CD4-positive, alpha-beta T cell treated with Interleukin-17A for 4 hours (primary cell): ENCODE measurements at regions not wholly inside any gene's neighbourhood (a gene's known extent, or its start where the extent isn't known, plus 50 kb on each side); places are given as distances from the start of the nearest gene placed in this dataset.
"Not testable (repeated sequence)": the region's sequence is repeated elsewhere in the genome, so short reads cannot be mapped to it uniquely, and the experiment has no call there.

Experiments used
- DNase-seq: peaks from one replicate; pipeline ENCODE4 v3.0.0-alpha.2; 2020; ENCODE audit warnings: mixed read lengths

DNA sequence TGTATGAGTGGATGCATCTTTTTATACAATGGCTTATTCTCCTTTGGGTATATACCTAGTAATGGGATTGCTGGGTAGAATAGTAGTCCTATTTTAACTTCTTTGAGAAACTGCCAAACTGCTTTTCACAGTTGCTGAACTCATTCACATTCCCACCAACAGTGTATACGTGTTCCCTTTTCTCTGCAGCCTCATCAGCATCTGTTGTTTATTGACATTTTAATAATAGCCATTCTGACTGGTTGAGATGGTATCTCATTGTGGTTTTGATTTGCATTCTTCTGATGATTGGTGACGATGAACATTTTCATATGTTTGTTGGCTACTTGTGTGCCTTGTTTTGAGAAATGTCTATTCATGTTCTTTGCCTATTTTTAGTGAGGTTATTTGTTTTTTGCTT lies 687.0 kb upstream of the EPHA5 start:
- DNase-seq, result no peak

DNA sequence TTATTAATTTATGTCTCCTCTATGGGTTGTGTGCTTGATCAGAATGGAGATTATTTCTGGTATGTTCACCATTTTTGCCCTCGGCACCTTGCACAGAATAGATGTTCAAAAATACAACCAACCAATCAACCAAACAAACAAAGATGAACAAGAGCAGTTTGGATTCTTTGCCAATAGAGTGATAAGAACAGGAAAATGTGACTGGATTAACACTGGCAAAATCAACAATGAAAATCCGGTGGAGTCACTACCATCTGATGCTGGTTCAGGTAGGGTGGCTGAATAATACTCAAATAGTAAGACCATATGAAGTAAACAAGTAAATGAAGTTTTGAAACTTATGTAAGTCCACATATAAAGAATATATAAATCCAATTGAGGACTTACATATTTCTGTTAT lies 685.0 kb upstream of the EPHA5 start:
- no peak for DNase-seq

DNA sequence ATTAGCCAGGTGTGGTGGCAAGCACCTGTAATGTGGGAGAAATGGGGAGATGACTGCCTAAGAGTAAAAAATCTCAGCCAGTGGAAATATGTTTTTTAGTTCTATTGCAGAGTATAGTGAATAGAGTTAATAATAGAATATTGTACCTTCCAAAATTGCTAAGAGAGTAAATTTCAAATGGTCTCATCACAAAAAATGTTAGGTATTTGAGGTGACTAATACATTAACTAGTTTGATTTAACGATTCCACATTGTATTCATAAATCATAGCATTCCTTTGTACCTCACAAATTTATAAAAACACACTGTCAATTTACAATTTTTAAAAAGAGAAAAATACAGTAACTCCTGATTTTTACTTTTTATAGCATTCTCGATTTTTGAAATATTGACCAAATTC lies 681.5 kb upstream of the EPHA5 start:
- no peak for DNase-seq

DNA sequence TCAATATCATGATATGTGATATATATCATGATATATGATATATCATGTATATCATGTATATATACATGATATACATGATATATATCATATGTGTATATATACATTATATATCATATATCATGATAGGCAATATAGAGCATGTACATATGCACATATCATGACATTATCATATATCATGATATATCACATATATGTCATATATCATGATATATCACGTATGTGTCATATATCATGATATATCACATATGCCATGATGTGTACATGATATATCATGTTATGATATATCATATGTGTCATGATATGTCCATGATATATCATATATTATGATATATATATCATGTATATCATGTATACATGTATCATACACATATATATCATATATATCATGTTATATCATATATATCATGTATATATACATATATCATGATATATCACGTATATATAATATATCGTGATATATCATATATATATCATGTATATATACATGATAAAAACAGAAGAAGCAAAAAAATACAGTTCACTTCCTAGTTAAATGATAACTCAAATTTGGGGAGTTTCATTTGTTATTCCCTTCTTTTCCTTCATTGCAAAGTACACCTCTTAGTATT lies 670.1 kb upstream of the EPHA5 start:
- no peak for DNase-seq

DNA sequence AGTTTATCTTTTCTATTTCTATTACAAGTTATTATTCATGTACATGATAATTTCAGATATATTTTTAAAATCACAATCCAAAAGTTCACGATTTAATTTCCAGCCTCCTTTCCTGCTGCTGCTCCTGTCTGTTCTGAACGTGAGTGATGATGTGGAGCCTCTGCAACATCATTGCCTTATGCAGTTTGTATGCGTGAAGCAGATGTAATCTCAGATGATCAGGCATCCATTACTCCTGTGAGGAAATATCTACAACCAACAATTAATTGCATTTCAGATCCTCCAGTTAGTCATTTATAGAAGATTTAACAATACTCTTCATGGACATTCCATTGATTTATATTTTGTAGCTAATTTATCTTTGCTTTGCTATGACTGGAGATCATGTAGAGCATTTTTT lies 668.7 kb upstream of the EPHA5 start:
- DNase-seq, result no peak

DNA sequence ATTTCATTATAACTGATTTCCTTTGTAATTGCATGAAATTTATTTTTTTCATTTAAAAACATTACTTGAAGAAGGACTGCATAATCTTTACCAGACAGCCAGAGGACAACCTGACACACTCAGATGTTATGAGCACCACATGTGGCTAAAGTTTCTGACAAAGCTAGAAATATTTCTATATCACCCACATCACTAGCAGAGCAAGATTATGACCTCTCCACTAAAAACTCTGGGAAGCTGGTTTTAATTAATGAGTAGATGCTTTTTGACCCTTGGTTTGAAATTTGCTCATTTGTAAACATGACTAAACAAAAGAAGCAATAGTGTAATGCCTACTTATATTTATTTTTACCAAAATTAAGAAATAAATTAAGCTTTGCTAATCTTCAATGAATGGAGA lies 661.5 kb upstream of the EPHA5 start:
- DNase-seq, result no peak

DNA sequence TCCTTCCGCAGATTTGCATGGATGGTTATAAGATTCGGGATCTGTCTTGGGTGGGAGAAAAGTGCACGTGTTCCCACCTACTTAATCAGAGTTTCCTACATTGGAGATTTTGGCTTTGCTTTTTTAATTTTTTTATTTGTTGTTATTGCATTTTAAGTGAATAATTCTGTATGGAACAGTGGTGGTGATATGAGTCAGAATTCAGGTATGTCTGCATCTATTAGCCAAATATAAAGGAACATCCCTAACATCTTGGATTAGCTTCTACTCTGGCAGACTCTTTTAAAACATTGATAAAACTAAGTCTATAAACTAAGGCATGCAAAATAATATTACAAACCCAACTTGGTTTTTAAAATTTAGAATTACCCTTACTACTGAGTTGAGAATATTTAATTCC lies 659.8 kb upstream of the EPHA5 start:
- no peak for DNase-seq

DNA sequence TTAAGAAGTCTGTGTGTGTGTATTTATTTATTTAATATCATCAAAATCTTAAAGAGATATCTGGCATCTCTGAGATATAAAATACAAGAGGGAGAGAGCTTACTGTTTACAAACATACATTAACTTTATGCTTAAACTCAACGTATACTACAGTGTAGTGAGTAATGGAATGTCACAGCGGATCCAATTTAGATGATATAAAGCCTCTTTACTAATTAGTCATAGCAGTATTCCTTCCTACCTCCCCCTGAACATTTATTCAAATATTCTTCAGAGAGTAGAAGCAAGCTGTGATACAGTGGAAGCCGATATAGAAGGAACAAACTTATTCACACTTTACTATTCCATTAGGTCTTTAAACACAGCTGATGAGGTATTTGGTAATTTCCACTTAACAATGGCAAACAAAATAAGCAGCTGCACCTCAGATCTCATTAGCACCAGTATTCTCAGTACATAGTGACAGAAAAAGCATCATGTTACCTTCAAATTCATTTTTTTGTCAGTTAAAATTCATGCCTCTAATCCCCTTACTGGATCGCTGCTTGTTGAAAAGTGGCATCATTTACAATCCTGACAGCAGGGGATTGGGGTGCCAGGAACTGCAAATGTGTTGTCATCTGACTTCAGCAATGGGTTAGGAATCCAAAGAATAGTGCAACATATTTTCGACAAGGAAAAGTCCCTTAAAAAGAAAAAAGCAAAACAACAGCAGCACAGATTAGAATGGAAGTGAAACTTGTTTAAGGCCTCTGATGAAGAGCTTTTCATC lies 658.7 kb upstream of the EPHA5 start:
- DNase-seq, result no peak

DNA sequence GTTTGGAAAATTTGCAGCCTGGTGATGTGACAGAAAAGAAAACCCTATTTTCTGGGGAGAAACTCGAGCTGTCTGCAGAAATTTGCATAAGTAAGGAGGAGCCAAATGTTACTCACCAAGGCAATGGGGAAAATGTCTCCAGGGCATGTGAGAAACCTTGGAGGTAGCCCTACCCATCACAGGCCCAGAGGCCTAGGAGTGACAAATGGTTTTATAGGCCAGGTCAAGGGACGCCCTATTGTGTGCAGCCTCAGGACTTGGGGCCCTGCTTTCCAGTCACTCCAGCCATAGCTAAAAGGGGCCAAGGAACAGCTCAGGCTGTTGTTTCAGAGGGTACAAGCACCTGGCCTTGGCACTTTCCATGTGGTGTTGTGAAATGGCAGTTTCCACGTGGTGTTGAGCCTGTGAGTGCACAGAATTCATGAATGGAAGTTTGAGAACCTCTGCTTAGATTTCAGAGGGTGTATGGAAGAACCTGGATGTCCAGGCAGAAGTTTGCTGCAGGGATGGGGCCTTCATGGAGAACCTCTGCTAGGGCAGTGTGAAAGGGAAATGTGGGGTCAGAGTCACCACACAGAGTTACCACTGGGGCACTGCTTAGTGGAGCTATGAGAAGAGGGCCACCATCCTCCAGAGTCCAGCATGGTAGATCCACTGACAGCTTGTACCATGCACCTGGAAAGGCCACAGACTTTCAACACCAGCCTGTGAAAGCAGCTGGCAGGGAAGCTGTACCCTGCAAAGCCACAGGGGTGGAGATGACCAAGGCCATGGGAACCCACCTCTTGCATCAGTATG lies 637.6 kb upstream of the EPHA5 start:
- DNase-seq, result no peak

DNA sequence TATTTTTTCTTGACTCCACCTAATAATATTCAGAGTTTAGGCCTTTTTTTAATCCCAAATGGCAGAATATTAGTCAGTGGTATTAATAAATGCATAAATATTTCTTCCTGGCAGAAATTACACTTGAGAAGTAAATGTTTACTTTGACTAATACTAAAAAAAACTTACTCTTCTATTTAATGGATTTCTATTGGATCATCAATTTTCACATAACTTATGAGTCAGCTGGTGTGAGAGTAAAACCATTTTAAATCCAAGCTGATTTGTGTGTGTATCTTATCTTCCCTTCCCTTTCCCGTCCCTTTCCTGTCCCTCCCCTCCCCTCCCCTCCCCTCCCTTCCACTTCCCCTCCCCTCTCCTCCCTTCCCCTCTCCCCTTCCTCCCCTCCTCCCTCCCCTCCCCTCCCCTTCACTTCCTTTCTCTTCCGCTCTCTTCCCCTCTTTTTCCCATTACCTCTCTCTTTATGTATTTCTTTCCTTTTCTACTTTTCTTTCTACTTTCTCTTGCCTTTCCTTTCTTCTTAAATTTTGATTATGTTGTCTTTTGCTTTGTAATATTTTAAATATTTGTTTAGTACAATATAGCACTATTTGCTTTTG lies 630.1 kb upstream of the EPHA5 start:
- DNase-seq, result no peak

DNA sequence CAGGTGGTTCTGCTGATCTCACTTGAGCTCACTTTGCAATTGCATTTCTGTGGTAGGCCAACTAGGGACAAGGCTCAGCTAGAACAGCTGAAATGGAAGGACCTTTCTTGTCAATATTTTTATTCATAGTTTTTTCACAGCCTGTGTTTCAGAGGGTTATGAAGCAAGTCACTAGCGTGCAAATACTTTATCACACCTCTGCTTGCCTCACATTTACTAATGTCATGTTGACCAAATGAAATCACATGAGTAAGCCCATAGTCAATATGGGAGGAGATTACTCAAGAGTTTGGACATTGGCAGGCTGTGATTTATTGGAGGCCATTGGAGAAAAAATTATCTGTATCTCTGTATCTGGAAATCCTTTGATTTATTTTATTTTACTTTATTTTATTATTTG lies 628.3 kb upstream of the EPHA5 start:
- no peak for DNase-seq

DNA sequence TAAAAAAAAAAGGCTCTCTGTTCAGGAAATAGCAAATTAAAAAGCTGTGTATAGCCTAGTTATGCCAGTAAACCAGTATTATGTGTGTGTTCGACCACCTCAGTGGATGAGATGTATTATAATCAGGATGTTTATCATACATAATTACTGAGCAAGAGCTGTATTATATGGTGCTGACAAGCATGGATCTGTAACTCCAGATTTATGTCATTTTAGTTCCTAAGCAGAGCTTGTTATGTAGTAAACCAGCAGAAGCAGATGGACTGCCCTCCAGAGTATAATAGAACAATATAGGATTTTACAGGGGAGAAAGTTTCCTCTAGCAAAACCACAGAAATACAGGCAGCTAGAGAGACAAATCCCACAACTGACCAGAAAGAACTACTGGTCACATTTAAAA lies 627.4 kb upstream of the EPHA5 start:
- DNase-seq, result no peak

DNA sequence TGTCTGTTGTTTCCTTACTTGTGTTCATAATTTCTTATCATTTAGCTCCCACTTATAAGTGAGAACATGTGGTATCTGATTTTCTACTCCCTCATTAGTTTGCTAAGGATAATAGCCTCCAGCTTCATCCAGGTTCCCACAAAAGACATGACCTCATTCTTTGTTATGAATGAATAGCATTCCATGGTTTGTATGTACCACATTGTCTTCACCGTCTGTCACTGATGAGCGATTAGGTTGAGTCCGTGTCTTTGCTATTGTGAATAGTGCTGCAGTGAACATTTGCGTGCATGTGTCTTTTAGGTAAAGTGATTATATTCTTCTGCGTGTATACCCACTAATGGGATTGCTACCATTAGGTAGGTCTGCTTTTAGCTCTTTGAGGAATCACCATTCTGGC lies 624.3 kb upstream of the EPHA5 start:
- no peak for DNase-seq

DNA sequence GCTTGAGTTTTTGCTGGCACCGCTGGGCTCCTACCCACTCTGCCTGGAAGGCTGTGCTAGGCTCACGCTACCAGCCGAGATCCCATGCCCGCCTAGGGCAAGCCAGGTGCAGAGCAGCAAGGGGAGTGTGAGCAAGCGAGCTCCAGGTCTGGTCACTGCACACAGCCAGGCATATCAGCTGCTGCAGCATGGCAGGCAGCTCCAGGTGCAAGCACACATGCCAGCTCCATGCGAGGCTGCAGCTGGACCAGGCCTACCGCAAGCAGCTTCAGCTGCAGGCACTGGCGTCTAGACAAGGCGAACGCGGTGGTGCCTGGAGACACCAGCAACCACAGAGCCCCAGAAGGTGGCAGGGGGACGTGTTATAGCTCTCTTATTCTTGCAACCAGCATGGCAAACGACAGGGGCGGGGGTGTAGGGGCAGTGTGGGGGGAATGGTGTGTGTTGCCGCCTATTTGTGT lies 614.7 kb upstream of the EPHA5 start:
- DNase-seq, result no peak

DNA sequence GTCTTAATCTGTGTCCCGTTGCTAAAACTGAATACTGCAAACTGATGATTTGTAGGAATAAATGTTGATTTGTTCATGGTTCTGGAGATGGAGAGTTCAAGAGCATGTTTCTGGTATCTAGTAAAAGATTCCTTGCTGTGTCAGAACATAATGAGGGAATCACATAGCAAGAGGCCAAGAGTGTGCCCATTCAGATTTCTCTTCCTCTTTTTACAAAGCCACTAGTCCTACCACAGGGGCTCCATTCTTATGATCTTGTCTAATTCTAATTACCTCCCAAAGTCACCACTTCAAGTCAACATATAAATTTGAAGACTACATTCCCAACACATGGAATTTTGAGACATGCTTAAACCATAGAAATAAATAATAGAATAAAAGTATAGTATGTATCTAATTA lies 608.8 kb upstream of the EPHA5 start:
- no peak for DNase-seq

DNA sequence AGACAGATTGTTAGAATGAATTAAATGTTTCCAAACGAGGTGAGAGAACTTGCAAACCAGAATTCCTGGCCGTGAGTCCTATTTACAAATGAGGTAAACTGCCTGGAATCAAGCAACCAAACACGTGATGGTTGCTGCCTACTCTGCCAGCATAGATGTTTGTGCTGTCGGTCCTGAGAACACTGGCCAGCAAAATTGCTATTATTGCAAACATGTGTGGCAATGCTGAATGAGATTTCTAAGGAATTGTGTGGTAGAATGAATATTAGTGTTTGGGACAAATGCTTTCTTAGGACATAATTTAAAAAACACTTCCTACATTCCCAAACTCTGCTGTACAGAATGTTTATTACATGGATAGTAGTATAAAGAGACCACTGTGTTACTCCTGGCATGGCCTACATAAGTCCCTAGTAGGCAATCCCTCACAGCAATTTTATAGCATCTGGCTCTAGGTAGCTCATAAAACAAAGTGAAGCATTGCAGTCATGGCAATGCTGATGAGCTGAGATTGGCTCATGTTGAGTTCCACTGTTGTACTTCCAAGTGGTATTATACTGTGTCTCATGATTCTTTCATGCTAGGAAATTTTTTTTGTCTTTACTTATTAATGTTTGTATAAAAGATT lies 605.2 kb upstream of the EPHA5 start:
- no peak for DNase-seq

DNA sequence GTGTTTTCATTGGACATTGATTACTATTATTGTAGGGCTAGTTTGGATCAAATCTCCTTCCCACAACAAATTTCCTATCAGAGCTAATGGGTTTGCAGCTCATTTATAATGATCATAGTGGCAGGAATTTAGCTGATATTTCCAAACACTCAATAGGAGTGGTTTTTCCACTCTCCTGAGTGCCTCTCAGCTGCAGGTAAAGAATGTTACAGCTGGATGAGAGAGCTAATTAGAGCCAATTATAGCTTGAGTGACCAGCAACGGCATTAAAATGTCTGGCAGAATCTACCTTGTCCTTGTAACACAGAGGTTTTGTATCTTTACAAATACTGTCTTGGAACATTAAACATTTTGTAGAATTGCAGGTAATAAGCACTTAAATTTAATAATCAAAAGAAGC lies 602.8 kb upstream of the EPHA5 start:
- DNase-seq, result no peak

DNA sequence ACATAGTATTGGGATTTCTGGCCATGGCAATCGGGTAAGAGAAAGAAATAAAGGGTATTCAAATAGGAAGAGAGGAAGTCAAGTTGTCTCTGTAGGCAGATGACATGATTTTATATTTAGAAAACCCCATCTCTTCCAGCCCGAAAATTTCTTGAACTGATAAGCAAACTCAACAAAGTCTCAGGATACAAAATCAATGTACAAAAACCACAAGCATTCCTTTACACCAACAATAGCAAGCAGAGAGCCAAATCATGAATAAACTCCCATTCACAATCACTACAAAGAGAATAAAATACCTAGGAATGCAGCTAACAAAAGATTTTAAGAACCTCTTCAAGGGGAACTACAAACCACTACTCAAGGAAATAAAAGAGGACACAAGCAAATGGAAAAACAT lies 600.1 kb upstream of the EPHA5 start:
- not testable (repeated sequence) for DNase-seq

DNA sequence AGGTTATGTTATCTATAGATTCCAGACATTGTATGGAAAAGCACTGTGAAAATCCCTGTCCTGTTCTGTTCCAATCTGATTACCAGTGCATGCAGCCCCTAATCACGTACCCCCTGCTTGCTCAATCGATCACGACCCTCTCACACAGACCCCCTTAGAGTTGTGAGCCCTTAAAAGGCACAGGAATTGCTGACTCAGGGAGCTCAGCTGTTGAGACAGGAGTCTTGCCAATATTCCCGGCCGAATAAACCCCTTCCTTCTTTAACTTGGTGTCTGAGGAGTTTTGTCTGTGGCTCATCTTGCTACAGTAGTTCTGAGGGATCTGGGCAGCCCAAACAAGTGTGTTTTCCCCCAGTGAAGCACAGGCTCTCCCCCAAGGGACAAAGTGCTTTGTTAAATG lies 596.3 kb upstream of the EPHA5 start:
- not testable (repeated sequence) for DNase-seq

DNA sequence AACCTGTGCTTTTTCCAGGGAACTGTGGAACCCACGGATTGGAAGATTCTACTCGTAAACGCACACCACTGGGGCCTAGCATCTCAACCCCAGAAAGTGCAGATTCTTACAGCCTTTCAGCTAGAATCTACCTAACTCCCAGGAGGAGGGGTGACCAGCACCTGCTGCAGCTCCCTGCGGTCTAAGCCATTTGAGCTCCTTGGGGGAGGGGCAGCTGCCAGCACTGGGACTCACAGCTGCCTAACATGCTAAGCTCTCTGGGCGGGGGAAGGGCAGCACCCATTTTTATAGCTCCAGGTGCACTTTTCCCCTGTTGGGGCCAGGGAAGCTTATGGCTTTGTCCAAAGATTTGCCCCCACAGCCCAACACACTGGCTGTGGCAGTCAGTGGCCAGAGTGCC lies 595.7 kb upstream of the EPHA5 start:
- no peak for DNase-seq

DNA sequence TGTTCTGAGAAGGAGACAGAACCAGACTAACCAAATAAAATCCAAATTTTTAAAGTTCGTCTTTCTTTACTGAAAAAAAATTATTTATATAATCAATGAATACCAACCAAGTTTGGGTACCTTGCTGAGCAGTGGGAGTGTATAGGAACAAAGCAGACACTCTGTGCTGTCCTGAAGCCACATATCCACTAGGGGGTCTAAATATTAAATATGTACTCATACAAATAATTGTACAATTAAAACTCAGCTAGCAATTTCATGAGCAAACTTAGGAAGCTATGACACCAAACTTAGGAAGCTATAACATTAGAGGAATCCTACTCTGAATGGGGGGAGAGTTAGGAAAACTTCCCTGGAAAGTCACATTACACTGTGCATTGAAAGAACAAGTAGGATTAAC lies 582.0 kb upstream of the EPHA5 start:
- no peak for DNase-seq

DNA sequence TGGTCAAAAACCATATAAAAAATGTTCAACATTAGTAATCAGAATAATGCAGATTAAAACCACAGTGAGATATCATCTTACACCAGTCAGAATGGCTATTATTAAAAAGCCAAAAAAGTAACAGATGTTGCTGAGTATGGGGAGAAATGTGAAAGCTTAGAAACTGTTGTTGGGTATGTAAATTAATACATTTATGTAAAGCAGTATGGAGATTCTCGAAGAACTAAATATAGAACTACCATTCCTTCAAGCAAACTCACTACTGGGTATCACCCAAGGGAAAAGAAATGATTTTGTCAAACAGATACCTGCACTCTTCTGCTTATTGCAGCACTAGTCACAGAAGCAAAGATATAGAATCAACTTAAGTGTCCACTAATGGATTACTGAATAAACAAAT lies 576.4 kb upstream of the EPHA5 start:
- DNase-seq, result no peak

DNA sequence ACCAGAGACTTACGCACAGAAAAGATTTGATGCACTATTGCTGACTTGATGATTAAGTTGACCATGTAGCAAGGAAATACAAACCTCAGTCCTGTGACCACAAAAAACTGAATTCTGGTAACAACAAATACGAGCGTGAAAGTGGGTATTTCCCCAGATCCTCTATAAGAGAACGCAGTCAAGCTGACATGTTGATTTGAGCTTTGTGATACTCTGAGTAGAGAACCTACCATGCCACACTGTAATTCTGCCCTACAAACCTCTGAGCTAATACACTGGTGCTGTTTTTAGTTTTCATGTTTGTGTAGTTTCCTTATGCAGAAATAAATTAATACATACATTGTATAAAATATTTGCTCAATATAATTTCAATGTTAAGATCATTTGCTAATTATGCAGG lies 565.6 kb upstream of the EPHA5 start:
- DNase-seq, result no peak
